GM21528 (cell line): ENCODE measurements at regions not wholly inside any gene's neighbourhood (a gene's known extent, or its start where the extent isn't known, plus 50 kb on each side); places are given as distances from the start of the nearest gene placed in this dataset.
"Not testable (repeated sequence)": the region's sequence is repeated elsewhere in the genome, so short reads cannot be mapped to it uniquely, and the experiment has no call there.

Experiments used
- ATAC-seq: cut with Tn5 transposase; IDR thresholded peaks from one replicate; pipeline ENCODE4 v1.9.1; 2021; ENCODE audit warnings: mild to moderate bottlenecking, moderate library complexity; ENCODE audit not compliant: unreplicated experiment, low FRiP score

DNA sequence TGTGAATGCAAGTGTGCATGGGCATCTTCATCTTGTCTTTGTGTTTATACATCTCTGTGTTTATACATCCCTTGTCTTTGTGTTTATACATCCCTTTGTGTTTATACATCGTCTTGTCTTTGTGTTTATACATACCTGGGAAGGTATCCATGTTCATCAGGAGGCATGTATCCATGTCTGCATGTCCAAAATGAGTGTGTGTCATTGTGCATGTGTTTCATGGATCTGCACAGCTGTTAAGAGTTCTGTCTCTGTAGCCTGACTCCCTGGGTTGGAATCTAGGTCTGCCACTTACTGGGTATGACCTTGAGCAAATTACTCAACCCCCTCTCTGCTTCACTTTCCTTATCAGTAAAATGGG is 50.1 kb upstream of the SIRPA start:
- ATAC-seq, result no peak

DNA sequence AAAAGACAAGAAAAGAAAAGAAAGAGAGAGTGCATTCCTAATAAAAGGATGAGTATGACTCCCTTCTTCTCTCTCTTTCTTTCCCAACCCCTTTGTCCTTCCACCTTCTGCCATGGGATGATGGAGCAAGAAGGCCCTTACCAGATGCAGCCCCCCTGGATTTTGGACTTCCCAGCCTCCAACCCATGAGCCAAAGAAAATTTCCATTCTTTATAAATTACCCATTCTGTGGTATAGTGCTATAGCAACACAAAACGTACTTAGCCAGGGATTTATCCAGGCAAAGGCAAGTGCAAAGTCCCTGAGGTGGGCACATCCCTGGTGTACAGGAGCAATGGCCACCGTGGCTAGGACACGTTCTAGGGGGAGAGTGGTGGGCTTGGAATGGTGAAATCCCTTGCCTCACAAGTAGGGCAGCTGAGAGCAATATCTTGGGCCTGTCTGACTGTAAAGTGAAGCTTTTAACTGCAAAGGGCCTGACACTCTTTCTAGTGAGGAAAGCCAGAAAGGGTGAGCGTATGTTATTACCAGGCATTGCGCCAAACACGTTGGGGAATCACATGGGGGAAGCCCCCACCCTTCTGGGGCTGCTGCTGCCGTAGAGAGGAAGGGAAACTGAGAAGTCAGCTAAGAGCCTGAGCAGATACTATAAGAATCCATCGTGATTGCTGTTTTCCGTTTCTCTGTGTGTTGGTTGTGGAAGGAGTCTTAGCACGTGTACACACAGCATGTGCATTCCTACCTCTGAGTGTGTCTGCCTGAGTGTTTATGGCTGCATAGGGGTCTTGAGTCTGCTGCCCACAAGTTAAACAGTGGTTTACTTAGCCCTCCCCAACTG is 50.7 kb upstream of the SIRPA start:
- ATAC-seq, result peak; percentile 93

DNA sequence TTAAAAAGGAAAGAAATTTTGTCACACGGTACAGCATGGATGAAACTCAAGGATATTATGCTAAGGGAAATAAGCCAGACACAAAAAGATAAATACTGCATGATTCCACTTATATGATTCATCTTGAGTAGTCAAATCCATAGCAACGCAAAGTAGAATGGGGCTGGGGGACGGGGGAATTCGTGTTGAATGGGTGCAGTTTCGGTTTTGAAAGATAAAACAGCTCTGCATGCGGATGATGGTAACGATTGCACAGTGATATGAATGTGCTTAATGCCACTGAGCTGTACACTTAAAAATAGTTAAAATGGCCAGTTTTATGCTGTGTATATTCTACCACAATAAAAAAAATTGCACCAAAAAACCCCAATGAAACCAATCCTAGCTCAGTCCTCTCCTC is 52.9 kb upstream of the SIRPA start:
- ATAC-seq, result no peak

DNA sequence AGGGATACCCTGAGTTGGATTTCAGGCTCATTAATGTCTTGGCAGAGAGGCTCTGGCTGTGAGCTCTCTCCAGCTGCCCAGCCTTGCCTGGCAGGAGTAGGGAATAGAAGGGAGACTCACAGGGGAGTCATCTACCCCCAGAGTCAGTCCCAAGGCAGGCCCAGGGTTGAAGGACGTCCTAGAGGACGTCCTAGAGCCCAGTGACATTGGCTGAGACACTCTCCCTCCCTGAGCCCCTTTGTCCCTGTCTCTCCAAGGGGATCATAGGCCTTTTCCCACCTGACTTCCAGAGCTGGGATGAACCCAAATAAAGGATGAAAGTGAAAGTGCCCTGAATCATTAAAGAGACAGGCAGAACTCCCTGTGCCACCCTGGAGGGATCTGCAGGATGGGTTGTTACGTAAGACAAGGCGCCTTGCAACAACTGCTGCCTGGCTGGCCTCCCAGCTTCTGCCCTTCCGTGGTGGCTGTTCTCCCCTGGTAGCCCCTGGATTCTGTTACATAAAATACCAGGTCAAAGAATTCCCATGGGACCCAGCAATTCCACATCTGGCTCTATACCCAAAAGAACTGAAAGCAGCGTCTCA is 53.6 kb upstream of the SIRPA start:
- ATAC-seq, result no peak

DNA sequence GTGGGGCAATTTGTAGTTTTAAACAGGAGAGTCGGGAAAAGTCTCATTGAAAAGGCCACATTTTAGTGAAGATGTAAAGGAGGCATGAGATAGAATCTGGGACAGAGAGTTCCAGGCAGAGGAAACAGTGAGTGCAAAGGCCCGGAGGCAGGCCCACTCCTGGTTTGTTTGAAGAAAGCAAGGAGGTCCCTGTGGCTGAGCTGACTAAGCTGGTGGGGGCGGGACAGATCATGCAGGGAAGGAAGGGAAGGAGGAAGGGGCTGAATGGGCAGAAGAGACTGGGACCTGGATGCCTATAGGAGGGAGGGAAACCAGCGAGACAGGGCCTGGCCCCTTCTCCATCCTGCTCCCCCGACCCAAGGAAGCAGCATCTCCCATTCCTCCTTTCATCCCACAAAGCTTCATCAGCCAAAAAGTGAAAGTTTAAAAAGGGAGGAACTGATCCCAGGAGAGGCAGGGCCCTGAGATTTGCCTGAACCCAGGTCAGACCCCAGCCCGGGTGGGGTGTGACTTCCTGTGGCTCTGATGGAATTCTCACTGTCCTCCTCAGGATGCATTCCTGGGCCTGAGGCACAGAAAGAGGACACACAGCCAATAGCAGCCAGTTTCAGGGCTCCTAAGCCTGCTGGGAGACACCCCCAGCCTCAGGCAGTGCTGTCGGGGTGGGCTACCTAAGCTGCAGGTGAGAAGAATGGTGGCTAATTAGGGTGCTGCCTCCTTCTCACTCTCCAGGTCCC is 54.2 kb upstream of the SIRPA start:
- no peak for ATAC-seq

DNA sequence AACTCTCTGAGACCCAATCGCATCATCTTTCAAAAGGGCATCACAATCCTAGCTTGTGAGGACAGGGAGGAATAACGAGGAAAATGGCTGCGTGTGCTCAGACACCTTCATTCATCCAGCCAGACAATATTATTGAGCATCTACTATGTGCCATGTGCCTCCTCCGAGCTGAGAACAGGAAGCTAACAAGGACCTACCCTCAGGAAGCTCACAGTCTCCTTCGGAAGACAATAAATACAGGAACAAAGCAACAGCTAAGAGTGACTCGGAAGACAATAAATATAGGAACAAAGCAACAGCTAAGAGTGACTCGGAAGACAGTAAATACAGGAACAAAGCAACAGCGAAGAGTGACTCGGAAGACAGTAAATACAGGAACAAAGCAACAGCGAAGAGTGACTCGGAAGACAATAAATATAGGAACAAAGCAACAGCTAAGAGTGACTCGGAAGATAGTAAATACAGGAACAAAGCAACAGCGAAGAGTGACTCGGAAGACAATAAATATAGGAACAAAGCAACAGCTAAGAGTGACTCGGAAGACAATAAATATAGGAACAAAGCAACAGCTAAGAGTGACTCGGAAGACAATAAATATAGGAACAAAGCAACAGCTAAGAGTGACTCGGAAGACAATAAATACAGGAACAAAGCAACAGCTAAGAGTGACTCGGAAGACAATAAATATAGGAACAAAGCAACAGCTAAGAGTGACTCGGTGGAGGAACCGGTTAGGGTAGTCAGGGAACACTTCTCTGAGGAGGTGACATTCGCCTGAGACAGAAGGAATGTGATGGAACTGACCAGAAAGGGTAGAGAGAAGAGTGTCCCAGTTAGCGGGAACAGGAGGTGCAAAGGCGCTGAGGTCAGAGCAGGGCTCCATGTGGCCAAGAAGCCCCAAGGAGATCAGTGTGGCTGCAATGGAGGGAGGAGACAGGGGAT is 55.6 kb upstream of the SIRPA start:
- ATAC-seq, result not testable (repeated sequence)

DNA sequence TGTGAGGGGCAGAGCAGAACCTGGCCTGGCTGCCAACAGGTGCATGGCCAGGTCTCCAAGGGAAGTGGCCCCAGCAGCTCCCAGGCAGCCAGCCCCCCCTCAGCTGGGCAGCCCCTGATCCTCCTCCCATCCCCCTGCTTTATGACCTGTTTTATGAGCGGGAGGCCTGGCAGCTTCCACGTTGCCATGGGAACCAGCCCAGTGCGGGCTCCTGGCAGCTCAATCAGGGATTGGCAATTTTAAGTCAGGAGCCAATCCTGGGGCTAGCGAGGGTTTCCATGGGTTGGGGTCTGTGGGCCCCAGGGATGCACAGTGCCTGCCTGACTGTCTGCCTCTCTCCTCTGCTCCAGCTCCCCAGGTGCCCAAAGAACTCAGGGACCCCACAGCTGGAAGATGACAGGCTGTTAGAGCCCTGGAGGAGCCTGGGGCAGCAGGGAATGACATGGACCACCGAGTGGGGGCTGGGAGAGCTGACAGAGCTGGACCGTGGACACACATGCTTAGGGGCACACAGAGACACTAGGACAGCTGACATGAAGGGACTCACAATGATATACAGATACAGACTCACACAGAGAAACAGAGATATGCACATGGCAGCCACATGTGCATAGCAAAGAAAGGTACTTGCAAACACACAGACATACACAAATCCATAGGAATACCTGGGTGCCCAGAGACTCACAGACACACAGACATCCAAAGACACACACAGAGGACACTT is 56.5 kb upstream of the SIRPA start:
- no peak for ATAC-seq

DNA sequence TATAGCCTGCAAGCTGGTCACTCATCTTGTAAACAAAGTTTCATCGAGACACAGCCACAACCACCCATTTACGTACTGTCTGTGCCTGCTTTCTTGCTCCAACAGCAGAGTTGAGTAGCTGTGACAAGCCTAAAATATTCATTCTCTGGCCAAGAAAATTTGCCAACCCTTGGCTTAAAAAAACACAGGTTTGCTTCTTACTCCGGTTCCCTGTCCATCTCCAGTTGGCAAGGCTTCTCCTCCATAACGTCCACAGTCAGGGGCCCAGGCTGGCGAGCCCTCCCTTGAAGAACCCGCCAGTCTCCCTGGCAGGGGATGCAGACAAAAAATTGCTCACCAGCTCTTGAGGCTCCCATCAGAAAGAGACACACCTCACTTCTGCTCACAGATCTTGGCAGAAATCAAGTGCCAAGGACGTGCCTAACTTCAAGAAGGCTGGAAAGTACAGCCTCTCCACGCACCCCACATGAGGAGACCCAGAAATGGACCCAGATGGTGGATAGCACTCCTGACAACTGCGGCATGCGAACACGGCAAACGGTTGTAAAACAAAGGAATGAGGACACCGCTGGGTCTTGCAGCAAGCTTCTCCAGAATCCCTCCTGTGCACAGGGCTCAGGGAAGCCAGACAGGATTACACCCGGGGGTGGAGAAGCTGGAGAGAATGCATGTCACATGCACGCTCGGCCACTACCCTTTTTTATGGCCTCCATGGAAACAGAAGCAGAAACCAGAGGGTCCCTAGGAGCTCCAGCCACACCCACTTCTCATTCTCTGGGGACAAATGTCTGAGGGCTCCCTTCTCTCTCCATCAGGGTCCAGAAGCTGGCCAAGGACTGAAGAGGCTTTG is 59.8 kb upstream of the SIRPA start:
- no peak for ATAC-seq

DNA sequence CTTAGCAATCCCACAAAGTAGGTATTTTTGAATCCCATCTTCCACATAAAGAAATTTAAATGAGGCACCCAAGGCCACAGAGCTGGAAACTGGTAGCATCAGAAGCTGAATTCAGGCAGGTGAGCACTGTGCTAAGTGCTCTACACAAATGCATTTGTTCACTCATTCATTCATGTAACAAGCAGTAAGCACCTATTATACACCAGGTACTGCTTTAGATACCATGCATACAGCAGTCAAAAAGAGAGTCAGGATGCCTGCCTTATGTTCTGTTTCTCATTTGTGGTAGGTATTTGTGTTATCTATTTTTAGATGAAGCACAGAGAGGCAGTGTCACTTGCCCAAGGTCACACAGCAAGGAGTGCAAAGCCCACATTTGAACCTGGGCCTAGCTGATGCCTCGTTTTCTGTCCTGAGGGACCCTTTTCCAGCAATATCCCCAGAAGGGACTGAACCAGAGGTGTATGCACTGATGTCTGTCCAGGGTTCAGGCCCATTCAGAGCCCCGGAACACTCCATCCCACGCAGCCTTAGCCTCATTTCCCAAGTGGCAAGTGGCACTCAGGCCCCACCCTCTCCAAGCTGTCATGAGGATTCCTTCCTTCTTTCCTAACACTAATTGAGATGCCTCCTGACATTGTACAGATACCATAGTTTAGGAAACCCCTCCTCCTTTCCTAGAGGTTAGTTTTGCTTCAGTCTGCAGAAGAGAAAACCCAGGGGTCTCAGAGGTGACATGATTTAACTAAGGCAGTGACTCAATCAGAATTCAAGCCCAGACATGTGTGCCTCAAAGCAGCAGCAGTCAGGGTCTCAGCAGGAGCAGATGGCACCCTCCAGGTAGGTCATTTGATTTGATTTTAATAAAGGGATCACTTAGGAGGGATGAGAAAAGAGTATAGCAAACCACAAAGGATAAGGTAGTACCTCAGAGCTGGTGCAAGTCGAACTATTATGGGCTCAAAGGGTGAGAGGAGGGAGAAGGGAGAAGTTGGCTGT is 61.2 kb upstream of the SIRPA start:
- no peak for ATAC-seq

DNA sequence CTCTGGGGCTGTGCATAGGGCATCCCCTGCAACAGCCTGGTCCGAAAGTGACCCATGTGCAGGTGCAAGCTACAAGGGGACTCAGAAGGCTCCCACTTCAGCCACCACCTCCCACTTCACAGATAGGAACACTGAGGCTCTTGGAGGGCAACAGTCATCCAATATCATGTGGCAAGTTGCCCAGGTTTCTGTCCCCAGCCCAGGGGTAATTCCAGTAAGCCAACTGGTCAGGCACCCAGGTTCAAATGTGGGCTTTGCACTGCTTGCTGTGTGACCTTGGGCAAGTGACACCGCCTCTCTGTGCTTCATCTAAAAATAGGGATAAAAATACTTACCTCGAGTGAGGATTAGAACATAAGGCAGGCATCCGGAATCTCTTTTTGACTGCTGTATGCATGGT is 62.0 kb upstream of the SIRPA start:
- no peak for ATAC-seq

DNA sequence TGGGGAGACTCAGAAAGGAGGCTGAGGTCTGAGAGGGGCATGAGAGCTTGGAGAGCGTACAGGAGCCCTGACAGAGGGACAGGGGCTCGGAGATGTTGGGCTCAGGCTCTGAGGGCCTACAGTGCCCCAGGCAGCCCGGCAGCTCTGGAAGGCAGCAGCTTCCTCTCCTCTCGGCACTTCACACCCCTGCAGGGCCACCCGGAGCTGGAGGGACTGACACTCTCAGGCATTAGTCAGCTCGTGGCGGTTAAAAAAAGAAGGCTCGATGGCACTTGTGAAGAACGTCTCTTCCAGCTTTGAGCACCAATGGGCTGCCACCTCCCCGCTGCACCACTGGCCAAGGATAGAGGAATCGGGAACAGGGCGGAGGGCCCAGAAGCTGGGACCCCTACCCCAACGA is 62.6 kb upstream of the SIRPA start:
- ATAC-seq, result no peak

DNA sequence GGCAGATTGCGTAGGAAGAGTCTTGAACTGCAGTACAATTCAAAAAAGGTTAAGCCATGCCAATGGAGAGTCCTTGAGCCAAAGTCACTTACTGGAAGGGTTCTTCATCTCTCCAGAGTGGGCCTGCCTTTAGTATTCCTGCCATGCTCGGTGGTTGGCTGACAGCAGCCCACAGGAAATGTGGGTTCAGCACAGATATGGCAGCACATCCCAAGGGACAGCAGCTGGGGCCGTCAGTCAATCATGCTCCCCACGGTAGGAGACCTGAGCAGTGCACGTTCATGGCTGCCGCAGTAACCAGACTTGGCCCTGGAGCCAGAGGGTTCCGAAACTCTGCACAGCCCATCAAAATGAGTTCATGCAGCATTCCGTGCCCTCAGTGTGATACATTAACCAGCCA is 63.6 kb upstream of the SIRPA start:
- no peak for ATAC-seq

DNA sequence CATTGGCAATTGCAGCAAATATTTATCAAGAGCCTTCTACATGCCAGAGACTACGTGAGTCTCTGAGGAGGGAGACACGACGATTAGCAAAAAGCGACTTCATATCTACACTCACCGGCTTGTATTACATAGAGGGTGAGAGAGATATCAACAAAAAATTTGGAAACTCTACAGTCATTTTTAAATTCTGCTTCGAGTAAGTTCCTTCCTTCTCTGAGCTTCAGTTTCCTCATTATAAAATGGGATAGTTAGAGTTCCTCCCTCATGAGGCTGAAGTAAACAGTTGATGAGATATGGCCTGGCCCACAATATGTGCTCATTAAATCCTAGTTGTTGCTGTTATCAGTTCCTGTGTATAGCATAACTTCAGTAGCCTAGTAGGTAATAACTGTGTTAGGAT is 64.1 kb upstream of the SIRPA start:
- no peak for ATAC-seq

DNA sequence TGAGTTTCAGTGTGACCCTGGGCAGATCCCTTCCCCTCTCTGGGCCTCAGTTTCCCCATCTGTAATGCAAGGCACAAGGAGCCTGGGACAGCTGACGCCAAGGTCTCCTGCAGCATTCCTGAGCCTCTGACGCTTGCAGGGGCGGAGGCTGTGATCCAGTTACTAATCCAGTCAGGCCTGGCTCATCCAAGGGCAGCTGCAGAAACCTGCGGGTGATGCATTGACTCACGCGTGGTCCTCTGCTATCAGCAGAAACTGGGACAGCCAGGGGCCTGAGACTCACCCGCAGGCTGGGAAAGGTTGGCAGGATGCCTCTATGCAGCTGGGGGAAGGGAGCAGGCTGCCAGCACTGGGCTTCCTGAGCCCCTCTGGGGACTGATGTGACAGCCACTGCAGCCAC is 65.0 kb upstream of the SIRPA start:
- ATAC-seq, result no peak

DNA sequence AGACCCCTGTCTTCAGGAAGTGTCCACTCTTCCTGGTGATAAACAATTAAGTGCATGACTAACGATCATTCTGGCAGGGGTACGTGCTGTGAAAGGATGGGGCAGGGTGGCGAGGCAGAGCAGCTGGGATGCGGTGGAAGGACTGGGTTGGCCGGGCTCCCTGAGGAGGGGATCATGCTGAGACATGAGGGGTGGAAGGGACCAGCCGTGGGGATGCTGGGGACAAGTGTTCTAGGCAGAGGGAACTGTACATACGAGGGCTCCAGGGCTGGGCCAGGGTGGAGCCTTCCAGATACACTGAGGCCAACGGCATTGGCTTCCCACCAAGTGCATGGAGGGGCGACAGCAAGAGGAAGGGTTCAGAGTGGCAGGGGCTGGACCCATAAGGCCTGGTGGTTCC is 65.7 kb upstream of the SIRPA start:
- no peak for ATAC-seq

DNA sequence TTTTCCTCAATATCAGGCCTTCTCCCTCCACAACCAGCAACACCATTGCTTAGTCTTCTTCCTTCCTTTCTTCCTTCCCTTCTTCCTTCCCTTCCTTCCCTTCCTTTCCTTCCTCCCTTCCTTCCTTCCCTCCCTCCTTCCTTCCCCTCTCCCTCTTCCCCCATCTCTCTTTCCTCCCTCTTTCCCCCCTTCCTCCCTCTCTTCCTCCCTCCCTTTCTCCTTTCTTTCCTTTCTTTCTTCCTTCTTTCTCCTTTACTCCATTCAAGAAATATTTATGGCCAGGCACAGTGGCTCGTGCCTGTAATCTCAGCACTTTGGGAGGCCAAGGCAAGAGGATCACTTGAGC is 66.4 kb upstream of the SIRPA start:
- ATAC-seq, result no peak

DNA sequence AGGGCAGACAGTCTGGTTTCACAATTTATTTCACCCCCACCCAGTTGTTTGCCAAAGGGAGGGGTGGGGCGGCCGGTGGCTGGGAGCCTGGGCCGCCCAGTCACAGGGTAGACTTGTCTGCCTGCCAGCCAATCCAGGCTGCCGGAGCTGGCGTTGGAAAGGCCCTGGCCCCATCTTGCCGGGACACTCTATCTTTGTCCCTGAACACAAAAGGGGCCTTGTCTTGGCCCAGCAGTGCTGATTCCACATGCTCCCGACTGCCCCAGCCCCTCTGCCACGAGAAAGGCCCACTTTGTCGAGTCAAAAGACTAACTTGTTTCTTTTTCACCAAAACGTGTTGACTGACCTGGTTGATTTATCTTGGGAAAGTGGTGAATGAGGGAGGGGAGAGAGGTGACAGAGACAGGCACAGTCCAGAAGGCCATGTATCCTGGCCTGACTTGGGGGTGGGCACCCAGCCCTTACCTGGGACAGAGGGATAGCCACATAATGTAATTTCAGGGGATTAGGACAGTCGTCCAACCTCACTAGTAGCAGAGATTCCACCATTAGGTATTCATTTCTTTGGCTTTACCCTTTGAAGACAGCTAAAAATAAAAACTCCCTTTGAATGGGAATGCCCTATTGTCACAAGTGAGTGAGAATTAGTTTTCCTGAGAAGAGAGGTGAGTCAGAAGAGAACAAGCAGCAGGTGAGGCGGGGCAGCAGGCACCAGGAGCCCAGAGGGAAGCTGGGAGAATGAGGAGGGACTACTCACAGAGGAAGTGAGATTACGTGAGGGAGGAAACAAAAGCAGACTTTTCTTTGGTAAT is 67.0 kb upstream of the SIRPA start:
- no peak for ATAC-seq
